ENCODE measurements at regions not wholly inside any gene's neighbourhood (a gene's known extent, or its start where the extent isn't known, plus 50 kb on each side); places are given as distances from the start of the nearest gene placed in this dataset.

- TF ChIP-seq TAF1 (IDR thresholded peaks at IDR 0.05; ENCODE audit: low read depth) (no peak), ZBTB7A (IDR thresholded peaks at IDR 0.05; ENCODE audit: low read depth) (no peak), CEBPB (IDR thresholded peaks at IDR 0.05) (no peak), CREB1 (IDR thresholded peaks at IDR 0.05; ENCODE audit: low read depth) (no peak), RAD21 (IDR thresholded peaks at IDR 0.05; ENCODE audit: low read depth) (no peak)
Measured at GRCh38 chr6:167669553-167669849, 157.2 kb upstream of the AFDN start.
